ENCODE measurements at regions not wholly inside any gene's neighbourhood (a gene's known extent, or its start where the extent isn't known, plus 50 kb on each side); places are given as distances from the start of the nearest gene placed in this dataset.

- no peak for TF ChIP-seq JUND (IDR thresholded peaks at IDR 0.05)
- TF ChIP-seq, protein P1, sequence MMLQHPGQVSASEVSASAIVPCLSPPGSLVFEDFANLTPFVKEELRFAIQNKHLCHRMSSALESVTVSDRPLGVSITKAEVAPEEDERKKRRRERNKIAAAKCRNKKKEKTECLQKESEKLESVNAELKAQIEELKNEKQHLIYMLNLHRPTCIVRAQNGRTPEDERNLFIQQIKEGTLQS (IDR thresholded peaks at IDR 0.05), result no peak
- H3K9me3 ChIP-seq (ENCODE audit: control insufficient read depth in 1 of 2, insufficient read depth in 1 of 2, low read depth in 1 of 2, low read length in 2 of 2), result no peaks in the 10 kb centered on the region
- H3K79me2 ChIP-seq (ENCODE audit: insufficient read depth, low read length), result no peaks in the 10 kb centered on the region
- no peak overlapping the region for H3K4me2 ChIP-seq (ENCODE audit: low read length)
- H2AFZ ChIP-seq (ENCODE audit: low read depth, low read length, poor library complexity, severe bottlenecking), result no peak overlapping the region
- no peak overlapping the region for H3K4me3 ChIP-seq (replicated peaks in 1 of 2; ENCODE audit: low read depth in 1 of 2, low read length in 2 of 2)
- CTCF ChIA-PET, result no interaction called here
- RAD21 ChIA-PET (ENCODE audit: low non-redundant PET in 1 of 2, low total read pairs in 2 of 2, uncharacterized antibody in 2 of 2, unreplicated experiment in 2 of 2), result no interaction called here
- no peak overlapping the region for H3K27ac ChIP-seq (ENCODE audit: low read depth, low read length)
- intact Hi-C loops (cut with micrococcal nuclease), result no loop called here
- peaks cover 2 to 23% of the 10 kb centered on the region in 2 experiments; a peak in 2 of 4 replicates for H3K4me1 ChIP-seq (ENCODE audit: control insufficient read depth in 1 of 2, insufficient read depth in 2 of 2, low read length in 2 of 2)
- H3K36me3 ChIP-seq (ENCODE audit: control insufficient read depth in 1 of 2, insufficient read depth in 2 of 2, low read length in 2 of 2), result no peaks in the 10 kb centered on the region
- POLR2A ChIA-PET, result no interaction called here
- H4K20me1 ChIP-seq (ENCODE audit: insufficient read depth), result no peaks in the 10 kb centered on the region
- H3K27me3 ChIP-seq (ENCODE audit: insufficient read depth, low read length), result no peaks in the 10 kb centered on the region
- no TSS peak for BruUV-seq (replicated peaks)
- H3K9me2 ChIP-seq (ENCODE audit: insufficient read depth), result no peaks in the 10 kb centered on the region
- no peak overlapping the region for H3K9ac ChIP-seq (ENCODE audit: low read length)
- no peak for ATAC-seq
- DNase-seq (ENCODE audit: low read depth, low spot score), result no peak
Observed at GRCh38 chr16:35746963-35747657, 2287.7 kb downstream of the TP53TG3F start.

DNA sequence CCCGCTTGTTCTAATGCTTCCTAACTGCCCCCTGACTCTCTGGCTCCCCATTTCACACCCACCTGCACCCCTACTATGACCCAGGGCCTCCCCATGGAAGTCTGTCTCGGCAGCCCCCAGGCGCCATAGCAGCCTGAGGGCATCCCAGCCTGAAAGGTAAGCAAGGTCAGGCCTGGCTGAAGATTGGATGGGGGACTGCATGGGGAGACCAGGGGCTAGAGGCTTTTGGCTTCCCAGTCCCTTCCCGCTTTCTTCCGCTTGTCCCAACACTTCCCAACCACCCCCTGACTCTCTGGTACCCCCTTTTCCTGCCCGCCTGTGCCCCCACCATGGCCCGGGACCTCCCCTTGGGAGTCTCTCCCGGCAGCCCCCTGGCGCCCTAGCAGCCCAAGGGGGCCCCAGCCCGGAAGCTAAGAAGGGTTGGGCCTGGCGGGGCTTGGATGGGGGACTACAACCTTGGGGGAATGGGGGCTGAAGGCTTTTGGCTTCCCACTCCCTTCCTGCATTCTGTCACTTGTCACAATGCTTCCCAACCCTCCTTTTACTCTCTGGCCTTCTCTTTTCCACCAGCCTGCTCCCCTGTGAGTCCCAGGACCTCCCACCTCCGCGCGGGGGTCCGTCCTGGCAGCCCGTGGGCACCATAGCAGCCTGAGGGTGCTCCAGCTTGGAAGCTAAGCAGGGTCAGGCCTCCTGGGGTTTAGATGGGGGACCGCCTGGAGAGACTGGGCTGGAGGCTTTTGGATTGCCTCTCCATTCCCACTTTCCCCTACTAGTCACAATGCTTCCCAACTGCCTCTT is 2288.4 kb downstream of the TP53TG3F start:
- Histone ChIP-seq H3K9ac (ENCODE audit: low read length) (no peak overlapping the region), H4K20me1 (ENCODE audit: insufficient read depth) (no peaks in the 10 kb centered on the region), H3K9me3 (ENCODE audit: control insufficient read depth in 1 of 2, insufficient read depth in 1 of 2, low read depth in 1 of 2, low read length in 2 of 2) (no peaks in the 10 kb centered on the region), H2AFZ (ENCODE audit: low read depth, low read length, poor library complexity, severe bottlenecking) (no peak overlapping the region), H3K79me2 (ENCODE audit: insufficient read depth, low read length) (no peaks in the 10 kb centered on the region), H3K36me3 (ENCODE audit: control insufficient read depth in 1 of 2, insufficient read depth in 2 of 2, low read length in 2 of 2) (no peaks in the 10 kb centered on the region), H3K4me3 (replicated peaks in 1 of 2; ENCODE audit: low read depth in 1 of 2, low read length in 2 of 2) (no peak overlapping the region), H3K4me1 (ENCODE audit: control insufficient read depth in 1 of 2, insufficient read depth in 2 of 2, low read length in 2 of 2) (peaks cover 2 to 23% of the 10 kb centered on the region in 2 experiments; a peak in 2 of 4 replicates), H3K9me2 (ENCODE audit: insufficient read depth) (no peaks in the 10 kb centered on the region), H3K4me2 (ENCODE audit: low read length) (no peak overlapping the region), H3K27me3 (ENCODE audit: insufficient read depth, low read length) (no peaks in the 10 kb centered on the region), H3K27ac (ENCODE audit: low read depth, low read length) (no peak overlapping the region)
- intact Hi-C loops (cut with micrococcal nuclease), result no loop called here
- DNase-seq (ENCODE audit: low read depth, low spot score), result no peak
- ChIA-PET POLR2A (no interaction called here), CTCF (no interaction called here), RAD21 (ENCODE audit: low non-redundant PET in 1 of 2, low total read pairs in 2 of 2, uncharacterized antibody in 2 of 2, unreplicated experiment in 2 of 2) (no interaction called here)
- BruUV-seq (replicated peaks), result no TSS peak
- no peak for ATAC-seq
- TF ChIP-seq POLR2AphosphoS5 (IDR thresholded peaks at IDR 0.05; ENCODE audit: low read depth, low read length) (no peak), REST (IDR thresholded peaks at IDR 0.05; ENCODE audit: low read depth) (no peak), POLR2A (IDR thresholded peaks at IDR 0.05; ENCODE audit: borderline replicate concordance, extremely low read depth, insufficient read depth, insufficient read length) (no peak), FOSL1 (IDR thresholded peaks at IDR 0.05; ENCODE audit: low read depth) (no peak), SIN3A (IDR thresholded peaks at IDR 0.05; ENCODE audit: low read depth) (no peak), TCF7L2 (IDR thresholded peaks at IDR 0.05; ENCODE audit: borderline replicate concordance, extremely low read depth, insufficient read depth, insufficient read length) (no peak), SP1 (IDR thresholded peaks at IDR 0.05; ENCODE audit: low read depth) (no peak), SRF (IDR thresholded peaks at IDR 0.05; ENCODE audit: low read depth) (no peak), CBX3 (IDR thresholded peaks at IDR 0.05; ENCODE audit: low read depth) (no peak), ELF1 (IDR thresholded peaks at IDR 0.05; ENCODE audit: borderline replicate concordance, low read depth) (no peak)
- TF ChIP-seq, protein P2, sequence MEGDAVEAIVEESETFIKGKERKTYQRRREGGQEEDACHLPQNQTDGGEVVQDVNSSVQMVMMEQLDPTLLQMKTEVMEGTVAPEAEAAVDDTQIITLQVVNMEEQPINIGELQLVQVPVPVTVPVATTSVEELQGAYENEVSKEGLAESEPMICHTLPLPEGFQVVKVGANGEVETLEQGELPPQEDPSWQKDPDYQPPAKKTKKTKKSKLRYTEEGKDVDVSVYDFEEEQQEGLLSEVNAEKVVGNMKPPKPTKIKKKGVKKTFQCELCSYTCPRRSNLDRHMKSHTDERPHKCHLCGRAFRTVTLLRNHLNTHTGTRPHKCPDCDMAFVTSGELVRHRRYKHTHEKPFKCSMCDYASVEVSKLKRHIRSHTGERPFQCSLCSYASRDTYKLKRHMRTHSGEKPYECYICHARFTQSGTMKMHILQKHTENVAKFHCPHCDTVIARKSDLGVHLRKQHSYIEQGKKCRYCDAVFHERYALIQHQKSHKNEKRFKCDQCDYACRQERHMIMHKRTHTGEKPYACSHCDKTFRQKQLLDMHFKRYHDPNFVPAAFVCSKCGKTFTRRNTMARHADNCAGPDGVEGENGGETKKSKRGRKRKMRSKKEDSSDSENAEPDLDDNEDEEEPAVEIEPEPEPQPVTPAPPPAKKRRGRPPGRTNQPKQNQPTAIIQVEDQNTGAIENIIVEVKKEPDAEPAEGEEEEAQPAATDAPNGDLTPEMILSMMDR (IDR thresholded peaks at IDR 0.05 in 2 of 3, conservative IDR thresholded peaks at IDR 0.05 in 1 of 3; ENCODE audit: borderline replicate concordance in 1 of 3, insufficient read depth in 1 of 3, low read depth in 2 of 3, low read length in 2 of 3), result no peak
- TF ChIP-seq, protein P1 (IDR thresholded peaks at IDR 0.05), result no peak

Data from HCT116 (cell line).